Neural cell (in vitro differentiated cells): ENCODE measurements at regions not wholly inside any gene's neighbourhood (a gene's known extent, or its start where the extent isn't known, plus 50 kb on each side); places are given as distances from the start of the nearest gene placed in this dataset.

ENCODE experiments used
- H2AFZ ChIP-seq: fragments of 200-600, 300-800 bp; sonication (generic), shearing (Covaris generic); 2 replicates; pipeline ENCODE4 v1.6.0; 2014; ENCODE audit warnings: low read depth, mild to moderate bottlenecking, antibody characterized with exemption, low read length, moderate library complexity
- H3F3A ChIP-seq: fragments of 200-600 bp; shearing (Covaris generic); 2 replicates; pipeline ENCODE4 v1.6.1; 2016; ENCODE audit warnings: mild to moderate bottlenecking, moderate library complexity, mixed read lengths, antibody characterized with exemption, low read length; ENCODE audit not compliant: insufficient read depth, poor library complexity, severe bottlenecking
- H3K27ac ChIP-seq: fragments of 200-600, 300-800 bp; sonication (generic), shearing (Covaris generic); 2 replicates; pipeline ENCODE4 v1.5.1; 2014; ENCODE audit warnings: mild to moderate bottlenecking, low read length, moderate library complexity
- H3K27me3 ChIP-seq: fragments of 300-800, 200-600 bp; sonication (generic), shearing (Covaris generic); 2 replicates; pipeline ENCODE4 v1.6.0; 2014; ENCODE audit warnings: mild to moderate bottlenecking, low read depth, low read length, moderate library complexity; ENCODE audit not compliant: insufficient read depth
- H3K36me3 ChIP-seq: fragments of 300-800, 200-600 bp; sonication (generic), shearing (Covaris generic); 2 replicates; pipeline ENCODE4 v1.5.1; 2014; ENCODE audit warnings: mild to moderate bottlenecking, antibody characterized with exemption, low read length, moderate library complexity; ENCODE audit not compliant: insufficient read depth
- H3K4me2 ChIP-seq: fragments of 300-800, 200-600 bp; sonication (generic), shearing (Covaris generic); 2 replicates; pipeline ENCODE4 v1.6.0; 2014; ENCODE audit warnings: mild to moderate bottlenecking, low read length
- H3K4me3 ChIP-seq: fragments of 300-800, 200-600 bp; sonication (generic), shearing (Covaris generic); 2 replicates; pipeline ENCODE4 v1.5.1; 2014; ENCODE audit warnings: mild to moderate bottlenecking, low read length, moderate library complexity
- H3K79me2 ChIP-seq: fragments of 200-600 bp; shearing (Covaris generic); replicated peaks from 2 replicates; pipeline ENCODE4 v1.6.0; 2014; ENCODE audit warnings: mild to moderate bottlenecking, low read length, moderate library complexity; ENCODE audit not compliant: insufficient read depth
- H3K9ac ChIP-seq: fragments of 300-800, 200-600 bp; sonication (generic), shearing (Covaris generic); 2 replicates; pipeline ENCODE4 v1.6.1; 2016; ENCODE audit warnings: mild to moderate bottlenecking, low read length, mixed read lengths
- H3K9me2 ChIP-seq: fragments of 200-600 bp; shearing (Covaris generic); 2 replicates; pipeline ENCODE4 v1.6.1; 2016; ENCODE audit warnings: mild to moderate bottlenecking, low read length, mixed read lengths; ENCODE audit not compliant: insufficient read depth
- H3K9me3 ChIP-seq: fragments of 200-600, 300-800 bp; sonication (generic), shearing (Covaris generic); 2 replicates; pipeline ENCODE4 v1.6.1; 2016; ENCODE audit warnings: mild to moderate bottlenecking, mixed run types, low read length, moderate library complexity, mixed read lengths
- H4K20me1 ChIP-seq: fragments of 200-600 bp; shearing (Covaris generic); 2 replicates; pipeline ENCODE4 v1.6.1; 2016; ENCODE audit warnings: mild to moderate bottlenecking, mixed run types; ENCODE audit not compliant: insufficient read depth
- EP300 ChIP-seq: fragments of 450-650 bp; conservative IDR thresholded peaks from 2 replicates; pipeline ENCODE4 v1.6.1; 2014; ENCODE audit warnings: antibody characterized with exemption, mild to moderate bottlenecking, moderate library complexity; ENCODE audit not compliant: poor library complexity, severe bottlenecking
- EZH2 ChIP-seq: fragments of 200-600, 300-800 bp; shearing (Covaris generic), sonication (generic); IDR thresholded peaks from 2 replicates; pipeline ENCODE4 v1.6.1; 2014; ENCODE audit warnings: antibody characterized with exemption, low read length, borderline replicate concordance, mild to moderate bottlenecking; ENCODE audit not compliant: insufficient read depth, poor library complexity, severe bottlenecking
- MXI1 ChIP-seq: fragments of 450-650 bp; conservative IDR thresholded peaks from 2 replicates; pipeline ENCODE4 v1.6.1; 2014; ENCODE audit warnings: antibody characterized with exemption, mild to moderate bottlenecking; ENCODE audit not compliant: poor library complexity, severe bottlenecking
- POLR2AphosphoS5 ChIP-seq: IDR thresholded peaks from 2 replicates; pipeline ENCODE4 v1.6.1; 2012
- RAD21 ChIP-seq: fragments of 450-650 bp; conservative IDR thresholded peaks from 2 replicates; pipeline ENCODE4 v1.6.1; 2014; ENCODE audit warnings: antibody characterized with exemption, mild to moderate bottlenecking, moderate library complexity
- REST ChIP-seq: IDR thresholded peaks from 2 replicates; pipeline ENCODE4 v1.6.1; 2012; ENCODE audit warnings: borderline replicate concordance
- SMC3 ChIP-seq: fragments of 450-650 bp; conservative IDR thresholded peaks from 2 replicates; pipeline ENCODE4 v1.6.1; 2014; ENCODE audit warnings: antibody characterized with exemption, mild to moderate bottlenecking, moderate library complexity; ENCODE audit not compliant: poor library complexity
- TAF1 ChIP-seq: IDR thresholded peaks from 2 replicates; pipeline ENCODE4 v1.6.1; 2012; ENCODE audit warnings: low read depth
- TF ChIP-seq, protein P1 (sequence below): fragments of 450-650 bp; IDR thresholded peaks from 2 replicates; pipeline ENCODE4 v1.5.1; 2014; ENCODE audit warnings: antibody characterized with exemption, mild to moderate bottlenecking, moderate library complexity; ENCODE audit not compliant: poor library complexity, severe bottlenecking

GRCh38 chr2:241958818-241959545 is 89.5 kb downstream of the RTP5 start:
- H3K9me3 ChIP-seq: no peaks in the 10 kb centered on the region
- TF ChIP-seq TAF1: no peak
- no peak for TF ChIP-seq REST
- TF ChIP-seq EZH2: no peak
- TF ChIP-seq, protein P1, sequence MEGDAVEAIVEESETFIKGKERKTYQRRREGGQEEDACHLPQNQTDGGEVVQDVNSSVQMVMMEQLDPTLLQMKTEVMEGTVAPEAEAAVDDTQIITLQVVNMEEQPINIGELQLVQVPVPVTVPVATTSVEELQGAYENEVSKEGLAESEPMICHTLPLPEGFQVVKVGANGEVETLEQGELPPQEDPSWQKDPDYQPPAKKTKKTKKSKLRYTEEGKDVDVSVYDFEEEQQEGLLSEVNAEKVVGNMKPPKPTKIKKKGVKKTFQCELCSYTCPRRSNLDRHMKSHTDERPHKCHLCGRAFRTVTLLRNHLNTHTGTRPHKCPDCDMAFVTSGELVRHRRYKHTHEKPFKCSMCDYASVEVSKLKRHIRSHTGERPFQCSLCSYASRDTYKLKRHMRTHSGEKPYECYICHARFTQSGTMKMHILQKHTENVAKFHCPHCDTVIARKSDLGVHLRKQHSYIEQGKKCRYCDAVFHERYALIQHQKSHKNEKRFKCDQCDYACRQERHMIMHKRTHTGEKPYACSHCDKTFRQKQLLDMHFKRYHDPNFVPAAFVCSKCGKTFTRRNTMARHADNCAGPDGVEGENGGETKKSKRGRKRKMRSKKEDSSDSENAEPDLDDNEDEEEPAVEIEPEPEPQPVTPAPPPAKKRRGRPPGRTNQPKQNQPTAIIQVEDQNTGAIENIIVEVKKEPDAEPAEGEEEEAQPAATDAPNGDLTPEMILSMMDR: no peak
- no peak for TF ChIP-seq EP300
- no peak for TF ChIP-seq MXI1
- no peak for TF ChIP-seq POLR2AphosphoS5
- TF ChIP-seq SMC3: no peak
- no peak for TF ChIP-seq RAD21
- H2AFZ ChIP-seq: no peak overlapping the region

DNA sequence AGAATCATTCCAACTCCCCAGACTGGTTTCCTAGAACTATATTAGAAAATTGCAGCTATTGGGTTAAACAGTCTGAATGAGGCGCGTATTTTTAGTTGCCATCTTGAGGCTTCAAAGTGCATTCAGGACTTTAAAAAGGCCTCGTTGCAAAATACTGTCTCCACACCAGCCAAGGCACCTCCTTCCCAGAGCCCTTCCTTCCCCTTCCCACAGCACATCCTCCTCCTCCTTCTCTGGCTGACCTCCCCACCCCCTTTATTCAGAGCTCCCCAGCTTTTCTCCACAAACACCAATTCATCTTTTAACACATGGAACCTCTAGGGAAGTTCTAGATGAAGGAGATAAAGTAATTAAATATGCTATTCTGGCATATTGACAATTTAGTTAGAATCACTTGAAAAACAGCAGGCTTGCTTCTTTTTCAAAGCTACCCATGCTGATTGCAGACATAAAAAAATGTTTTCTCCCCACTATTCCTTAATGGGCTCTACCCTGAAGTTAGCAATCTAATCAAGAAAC is 90.3 kb downstream of the RTP5 start:
- no peaks in the 10 kb centered on the region for H3K36me3 ChIP-seq
- no peaks in the 10 kb centered on the region for H4K20me1 ChIP-seq
- no peaks in the 10 kb centered on the region for H3K9me2 ChIP-seq
- H3F3A ChIP-seq: no peaks in the 10 kb centered on the region
- no peak overlapping the region for H3K4me2 ChIP-seq
- H2AFZ ChIP-seq: no peak overlapping the region
- no peaks in the 10 kb centered on the region for H3K27me3 ChIP-seq
- TF ChIP-seq, protein P1: no peak
- TF ChIP-seq RAD21 (no peak), MXI1 (no peak), EP300 (no peak), EZH2 (no peak), TAF1 (no peak), REST (no peak), POLR2AphosphoS5 (no peak), SMC3 (no peak)
- no peaks in the 10 kb centered on the region for H3K9me3 ChIP-seq
- H3K9ac ChIP-seq: no peak overlapping the region
- no peak overlapping the region for H3K4me3 ChIP-seq
- no peaks in the 10 kb centered on the region for H3K79me2 ChIP-seq
- H3K27ac ChIP-seq: no peak overlapping the region

More at GRCh38 chr2:241958818-241959545, 89.5 kb downstream of the RTP5 start:
- Histone ChIP-seq H3K9ac (no peak overlapping the region), H3F3A (no peaks in the 10 kb centered on the region), H3K27me3 (no peaks in the 10 kb centered on the region), H3K4me3 (no peak overlapping the region), H4K20me1 (no peaks in the 10 kb centered on the region), H3K27ac (no peak overlapping the region), H3K9me2 (no peaks in the 10 kb centered on the region), H3K79me2 (no peaks in the 10 kb centered on the region), H3K4me2 (no peak overlapping the region), H3K36me3 (no peaks in the 10 kb centered on the region)
